GM23338 (cell line): ENCODE measurements at regions not wholly inside any gene's neighbourhood (a gene's known extent, or its start where the extent isn't known, plus 50 kb on each side); places are given as distances from the start of the nearest gene placed in this dataset.

Experiments
- CREB1 ChIP-seq: fragments of 250-450 bp; sonication (Bioruptor Pico); IDR thresholded peaks from 2 replicates; pipeline ENCODE4 v1.5.0; 2020; ENCODE audit warnings: low read depth, mild to moderate bottlenecking, moderate library complexity
- ETS1 ChIP-seq: IDR thresholded peaks from 2 replicates; pipeline ENCODE4 v1.6.1; 2016; ENCODE audit warnings: antibody characterized with exemption
- EZH2 ChIP-seq: fragments of 200-600 bp; sonication (generic); IDR thresholded peaks from one replicate; pipeline ENCODE4 v1.8.0; 2017; ENCODE audit warnings: antibody characterized with exemption, mild to moderate bottlenecking, low read depth; ENCODE audit not compliant: unreplicated experiment
- EZH2phosphoT487 ChIP-seq: fragments of 200-600 bp; sonication (generic); IDR thresholded peaks from one replicate; pipeline ENCODE4 v1.8.1; 2018; ENCODE audit warnings: antibody characterized with exemption; ENCODE audit not compliant: unreplicated experiment
- JUNB ChIP-seq: IDR thresholded peaks from one replicate; pipeline ENCODE4 v1.6.1; 2016; ENCODE audit warnings: antibody characterized with exemption; ENCODE audit not compliant: unreplicated experiment
- POLR2AphosphoS5 ChIP-seq: IDR thresholded peaks from 2 replicates; pipeline ENCODE4 v1.6.1; 2016; ENCODE audit warnings: antibody characterized with exemption, low read depth
- STAT1 ChIP-seq: IDR thresholded peaks from one replicate; pipeline ENCODE4 v1.6.1; 2016; ENCODE audit warnings: antibody characterized with exemption; ENCODE audit not compliant: unreplicated experiment
- ZNF114 ChIP-seq: fragments of 250-450 bp; sonication (Bioruptor Pico); IDR thresholded peaks from 2 replicates; pipeline ENCODE4 v1.5.0; 2020; ENCODE audit warnings: mild to moderate bottlenecking, moderate library complexity
- ZNF331 ChIP-seq: fragments of 250-450 bp; sonication (Bioruptor Pico); IDR thresholded peaks from 2 replicates; pipeline ENCODE4 v1.5.0; 2020; ENCODE audit warnings: low read depth, mild to moderate bottlenecking, moderate library complexity
- TF ChIP-seq, protein P1 (sequence below), 2 experiments: fragments of 200-600 bp in 1 of 2; sonication (generic) in 1 of 2; conservative IDR thresholded peaks; 2 replicates each; pipeline versions ENCODE4 v1.5.1 to v1.6.1; 2016 to 2017; ENCODE audit warnings: antibody characterized with exemption in 2 of 2, low read depth in 2 of 2, mild to moderate bottlenecking in 2 of 2, moderate library complexity in 1 of 2
- TF ChIP-seq, protein P2 (sequence below): IDR thresholded peaks from one replicate; pipeline ENCODE4 v1.6.1; 2018; ENCODE audit warnings: antibody characterized with exemption; ENCODE audit not compliant: unreplicated experiment

DNA sequence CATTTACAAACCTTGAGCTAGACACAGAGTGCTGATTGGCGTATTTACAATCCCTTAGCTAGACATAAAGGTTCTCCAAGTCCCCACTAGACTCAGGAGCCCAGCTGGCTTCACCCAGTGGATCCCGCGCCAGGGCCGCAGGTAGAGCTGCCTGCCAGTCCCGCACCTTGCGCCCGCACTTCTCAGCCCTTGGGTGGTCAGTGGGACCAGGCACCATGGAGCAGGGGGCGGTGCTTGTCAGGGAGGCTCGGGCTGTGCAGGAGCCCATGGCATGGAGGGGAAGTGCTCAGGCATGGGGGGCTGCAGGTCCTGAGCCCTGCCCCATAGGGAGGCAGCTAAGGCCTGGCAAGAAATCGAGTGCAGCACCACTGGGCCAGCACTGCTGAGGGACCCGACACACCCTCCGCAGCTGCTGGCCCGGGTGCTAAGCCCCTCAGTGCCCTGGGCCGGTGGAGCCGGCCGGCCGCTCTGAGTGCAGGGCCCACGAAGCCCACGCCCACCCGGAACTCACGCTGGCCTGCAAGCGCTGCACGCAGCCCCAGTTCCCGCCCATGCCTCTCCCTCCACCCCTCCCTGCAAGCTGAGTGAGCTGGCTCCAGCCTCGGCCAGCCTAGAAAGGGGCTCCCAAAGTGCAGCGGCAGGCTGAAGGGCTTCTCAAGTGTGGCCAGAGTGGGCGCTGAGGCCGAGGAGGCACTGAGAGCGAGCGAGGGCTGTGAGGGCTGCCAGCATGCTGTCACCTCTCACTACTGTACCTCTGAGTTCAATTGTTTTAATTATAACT lies 1213.9 kb downstream of the OTOL1 start:
- TF ChIP-seq, protein P1, sequence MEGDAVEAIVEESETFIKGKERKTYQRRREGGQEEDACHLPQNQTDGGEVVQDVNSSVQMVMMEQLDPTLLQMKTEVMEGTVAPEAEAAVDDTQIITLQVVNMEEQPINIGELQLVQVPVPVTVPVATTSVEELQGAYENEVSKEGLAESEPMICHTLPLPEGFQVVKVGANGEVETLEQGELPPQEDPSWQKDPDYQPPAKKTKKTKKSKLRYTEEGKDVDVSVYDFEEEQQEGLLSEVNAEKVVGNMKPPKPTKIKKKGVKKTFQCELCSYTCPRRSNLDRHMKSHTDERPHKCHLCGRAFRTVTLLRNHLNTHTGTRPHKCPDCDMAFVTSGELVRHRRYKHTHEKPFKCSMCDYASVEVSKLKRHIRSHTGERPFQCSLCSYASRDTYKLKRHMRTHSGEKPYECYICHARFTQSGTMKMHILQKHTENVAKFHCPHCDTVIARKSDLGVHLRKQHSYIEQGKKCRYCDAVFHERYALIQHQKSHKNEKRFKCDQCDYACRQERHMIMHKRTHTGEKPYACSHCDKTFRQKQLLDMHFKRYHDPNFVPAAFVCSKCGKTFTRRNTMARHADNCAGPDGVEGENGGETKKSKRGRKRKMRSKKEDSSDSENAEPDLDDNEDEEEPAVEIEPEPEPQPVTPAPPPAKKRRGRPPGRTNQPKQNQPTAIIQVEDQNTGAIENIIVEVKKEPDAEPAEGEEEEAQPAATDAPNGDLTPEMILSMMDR (conservative IDR thresholded peaks at IDR 0.05; ENCODE audit: low read depth in 2 of 2): no peak
- TF ChIP-seq, protein P2, sequence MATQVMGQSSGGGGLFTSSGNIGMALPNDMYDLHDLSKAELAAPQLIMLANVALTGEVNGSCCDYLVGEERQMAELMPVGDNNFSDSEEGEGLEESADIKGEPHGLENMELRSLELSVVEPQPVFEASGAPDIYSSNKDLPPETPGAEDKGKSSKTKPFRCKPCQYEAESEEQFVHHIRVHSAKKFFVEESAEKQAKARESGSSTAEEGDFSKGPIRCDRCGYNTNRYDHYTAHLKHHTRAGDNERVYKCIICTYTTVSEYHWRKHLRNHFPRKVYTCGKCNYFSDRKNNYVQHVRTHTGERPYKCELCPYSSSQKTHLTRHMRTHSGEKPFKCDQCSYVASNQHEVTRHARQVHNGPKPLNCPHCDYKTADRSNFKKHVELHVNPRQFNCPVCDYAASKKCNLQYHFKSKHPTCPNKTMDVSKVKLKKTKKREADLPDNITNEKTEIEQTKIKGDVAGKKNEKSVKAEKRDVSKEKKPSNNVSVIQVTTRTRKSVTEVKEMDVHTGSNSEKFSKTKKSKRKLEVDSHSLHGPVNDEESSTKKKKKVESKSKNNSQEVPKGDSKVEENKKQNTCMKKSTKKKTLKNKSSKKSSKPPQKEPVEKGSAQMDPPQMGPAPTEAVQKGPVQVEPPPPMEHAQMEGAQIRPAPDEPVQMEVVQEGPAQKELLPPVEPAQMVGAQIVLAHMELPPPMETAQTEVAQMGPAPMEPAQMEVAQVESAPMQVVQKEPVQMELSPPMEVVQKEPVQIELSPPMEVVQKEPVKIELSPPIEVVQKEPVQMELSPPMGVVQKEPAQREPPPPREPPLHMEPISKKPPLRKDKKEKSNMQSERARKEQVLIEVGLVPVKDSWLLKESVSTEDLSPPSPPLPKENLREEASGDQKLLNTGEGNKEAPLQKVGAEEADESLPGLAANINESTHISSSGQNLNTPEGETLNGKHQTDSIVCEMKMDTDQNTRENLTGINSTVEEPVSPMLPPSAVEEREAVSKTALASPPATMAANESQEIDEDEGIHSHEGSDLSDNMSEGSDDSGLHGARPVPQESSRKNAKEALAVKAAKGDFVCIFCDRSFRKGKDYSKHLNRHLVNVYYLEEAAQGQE: no peak
- TF ChIP-seq EZH2 (no peak), ZNF331 (CRISPR knock-in tag) (no peak), CREB1 (CRISPR knock-in tag) (no peak), POLR2AphosphoS5 (no peak), ETS1 (no peak), EZH2phosphoT487 (no peak), STAT1 (no peak), JUNB (no peak), ZNF114 (CRISPR knock-in tag) (no peak)
